T-helper 22 cell (primary cell): ENCODE measurements at regions not wholly inside any gene's neighbourhood (a gene's known extent, or its start where the extent isn't known, plus 50 kb on each side); places are given as distances from the start of the nearest gene placed in this dataset.
"Not testable (repeated sequence)": the region's sequence is repeated elsewhere in the genome, so short reads cannot be mapped to it uniquely, and the experiment has no call there.

Experiments used
- DNase-seq: peaks from one replicate; pipeline ENCODE4 v3.0.0-alpha.2; 2020; ENCODE audit warnings: low read depth

DNA sequence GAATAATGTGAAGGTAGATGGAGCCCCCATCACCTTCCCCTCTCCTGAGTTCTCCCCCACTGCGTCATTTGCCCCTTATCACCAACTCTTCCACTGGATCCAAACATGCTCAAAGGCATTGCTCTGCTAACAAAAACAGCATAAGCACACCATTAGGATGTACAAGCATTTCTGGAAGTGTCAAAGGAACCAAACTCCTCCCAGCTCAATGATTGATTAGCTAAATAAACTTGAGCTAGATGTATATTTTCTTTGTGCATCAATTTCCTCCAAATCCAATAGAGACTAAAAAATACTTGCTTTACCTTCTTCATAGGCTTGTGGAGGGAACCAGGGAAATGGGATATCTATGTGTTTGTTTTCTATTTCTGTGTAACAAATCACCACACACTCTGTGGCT, 248.4 kb upstream of the JARID2 start:
- no peak for DNase-seq

GRCh38 chr6:14999106-14999505, 246.8 kb upstream of the JARID2 start:
- no peak for DNase-seq

DNA sequence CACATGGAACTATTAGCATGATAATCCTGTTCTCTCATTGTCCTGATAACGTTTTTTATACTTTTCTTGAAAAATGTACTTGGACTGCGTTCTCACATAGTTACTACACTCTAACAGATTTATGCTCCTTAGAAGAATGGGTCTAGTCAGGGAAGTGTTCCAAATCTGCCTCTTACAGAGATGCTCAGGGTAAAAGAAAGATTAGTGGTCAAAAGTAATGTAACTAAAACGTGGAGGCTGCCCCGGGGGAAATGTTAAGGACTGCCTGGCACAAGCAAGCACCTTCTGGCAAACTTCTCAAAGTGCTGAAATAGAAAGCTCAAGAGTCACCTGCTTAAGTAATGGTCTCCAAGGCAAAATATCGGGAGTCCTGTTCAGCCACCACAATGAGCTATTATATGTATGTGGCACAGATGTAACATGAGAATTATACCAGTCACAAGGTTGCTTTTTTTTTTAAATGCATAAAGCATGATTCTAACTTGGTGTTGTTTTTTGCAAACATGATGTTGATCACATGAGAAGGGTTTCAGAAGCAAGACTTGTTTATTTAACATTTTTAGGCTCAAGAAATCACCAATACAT, 244.5 kb upstream of the JARID2 start:
- no peak for DNase-seq

GRCh38 chr6:15008269-15008668, 237.6 kb upstream of the JARID2 start:
- no peak for DNase-seq

GRCh38 chr6:15014958-15015357, 230.9 kb upstream of the JARID2 start:
- no peak for DNase-seq

GRCh38 chr6:15016813-15017212, 229.1 kb upstream of the JARID2 start:
- no peak for DNase-seq

- DNase-seq, result no peak
These were observed 228.6 kb upstream of the JARID2 start for GRCh38 chr6:15017261-15017660.

- no peak for DNase-seq
These were observed 228.1 kb upstream of the JARID2 start for GRCh38 chr6:15017803-15018202.

DNA sequence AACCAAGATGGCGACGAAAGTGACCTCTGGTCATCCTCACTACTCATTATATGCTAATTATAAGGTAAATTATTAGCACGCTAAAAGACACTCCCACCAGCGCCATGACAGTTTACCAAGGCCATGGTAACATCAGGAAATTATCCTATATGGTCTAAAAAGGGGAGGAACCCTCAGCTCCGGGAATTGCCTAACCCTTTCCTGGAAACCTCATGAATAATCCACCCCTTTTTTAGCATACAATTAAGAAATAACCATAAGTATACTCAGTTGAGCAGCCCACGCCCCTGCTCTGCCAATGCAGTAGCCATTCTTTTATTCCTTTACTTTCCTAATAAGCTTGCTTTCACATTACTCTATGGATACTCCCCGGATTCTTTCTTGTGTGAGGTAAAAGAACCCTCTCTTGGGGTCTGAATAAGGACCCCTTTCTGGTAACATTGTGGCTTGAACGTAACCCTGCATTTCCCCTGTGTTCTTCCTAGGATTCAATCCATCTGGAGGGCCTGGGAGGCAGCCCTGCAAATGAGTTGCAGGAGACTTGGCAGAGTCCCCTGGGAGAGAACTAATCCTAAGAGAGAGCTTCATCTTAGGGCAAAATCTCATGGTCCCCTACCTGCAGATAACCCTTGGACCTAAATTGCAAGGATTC, 225.6 kb upstream of the JARID2 start:
- DNase-seq, result no peak

- no peak for DNase-seq
These were observed 224.8 kb upstream of the JARID2 start for GRCh38 chr6:15021074-15021473.

- not testable (repeated sequence) for DNase-seq
These were observed 222.9 kb upstream of the JARID2 start for GRCh38 chr6:15023018-15023417.

DNA sequence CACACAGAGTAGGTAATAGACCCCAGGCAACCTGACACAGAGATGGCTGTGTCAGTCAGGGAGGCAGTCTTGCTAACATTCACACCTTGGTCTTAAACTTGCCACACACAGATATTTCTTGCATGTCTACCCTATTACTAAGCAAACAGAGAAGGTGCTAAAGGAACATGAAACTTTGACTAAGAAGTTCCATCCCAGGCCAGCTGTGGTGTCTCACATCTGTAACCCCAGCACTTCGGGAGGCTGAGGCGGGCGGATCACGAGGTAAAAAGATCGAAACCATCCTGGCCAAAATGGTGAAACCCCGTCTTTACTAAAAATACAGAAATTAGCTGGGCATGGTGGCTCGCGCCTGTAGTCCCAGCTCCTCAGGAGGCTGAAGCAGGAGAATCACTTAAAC, 222.4 kb upstream of the JARID2 start:
- DNase-seq, result no peak

- DNase-seq, result no peak
These were observed 220.4 kb upstream of the JARID2 start for GRCh38 chr6:15025446-15025845.

DNA sequence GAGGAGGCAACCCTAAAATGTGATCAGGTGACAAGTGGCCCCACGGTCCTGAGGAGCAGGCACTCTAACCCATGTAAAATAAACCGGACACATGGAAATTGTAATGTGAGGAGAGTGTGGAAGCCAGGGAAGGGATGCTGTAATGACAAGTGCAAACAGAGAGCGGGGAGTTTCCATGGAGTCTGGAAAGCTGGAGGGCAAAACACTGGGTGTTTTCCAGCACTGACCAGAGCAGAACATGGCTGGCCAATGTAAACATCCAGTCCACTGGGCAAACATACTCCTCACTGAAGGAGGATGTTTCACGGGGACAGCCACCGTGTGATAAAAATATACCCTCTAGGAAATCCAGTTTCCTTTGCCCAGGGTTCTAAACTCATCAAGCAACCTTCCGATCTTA, 219.0 kb upstream of the JARID2 start:
- DNase-seq, result no peak

DNA sequence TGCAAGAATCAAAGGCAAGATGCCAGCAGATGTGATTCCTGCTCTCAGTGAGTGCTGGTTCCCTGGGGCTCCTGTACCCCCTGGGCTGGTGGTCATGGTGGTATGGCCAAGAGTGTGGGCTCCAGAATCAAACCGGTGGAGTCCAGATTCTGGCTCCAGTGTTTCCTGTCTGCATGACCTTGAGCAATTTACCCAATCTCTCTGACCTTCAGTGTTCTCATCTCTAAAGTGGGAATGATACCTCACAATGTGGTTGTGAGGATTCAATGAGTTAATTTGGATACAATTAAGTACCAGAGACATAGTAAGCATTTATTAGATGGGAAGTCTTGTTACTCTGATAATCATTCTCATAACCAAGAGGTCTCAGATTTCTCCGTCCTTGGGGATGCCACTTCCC, 218.4 kb upstream of the JARID2 start:
- DNase-seq, result no peak

GRCh38 chr6:15032015-15032414, 213.9 kb upstream of the JARID2 start:
- DNase-seq, result no peak

- no peak for DNase-seq
These were observed 212.0 kb upstream of the JARID2 start for GRCh38 chr6:15033850-15034203.

- DNase-seq, result no peak
These were observed 209.1 kb upstream of the JARID2 start for GRCh38 chr6:15036690-15037245.

- no peak for DNase-seq
These were observed 208.6 kb upstream of the JARID2 start for GRCh38 chr6:15037253-15037652.

DNA sequence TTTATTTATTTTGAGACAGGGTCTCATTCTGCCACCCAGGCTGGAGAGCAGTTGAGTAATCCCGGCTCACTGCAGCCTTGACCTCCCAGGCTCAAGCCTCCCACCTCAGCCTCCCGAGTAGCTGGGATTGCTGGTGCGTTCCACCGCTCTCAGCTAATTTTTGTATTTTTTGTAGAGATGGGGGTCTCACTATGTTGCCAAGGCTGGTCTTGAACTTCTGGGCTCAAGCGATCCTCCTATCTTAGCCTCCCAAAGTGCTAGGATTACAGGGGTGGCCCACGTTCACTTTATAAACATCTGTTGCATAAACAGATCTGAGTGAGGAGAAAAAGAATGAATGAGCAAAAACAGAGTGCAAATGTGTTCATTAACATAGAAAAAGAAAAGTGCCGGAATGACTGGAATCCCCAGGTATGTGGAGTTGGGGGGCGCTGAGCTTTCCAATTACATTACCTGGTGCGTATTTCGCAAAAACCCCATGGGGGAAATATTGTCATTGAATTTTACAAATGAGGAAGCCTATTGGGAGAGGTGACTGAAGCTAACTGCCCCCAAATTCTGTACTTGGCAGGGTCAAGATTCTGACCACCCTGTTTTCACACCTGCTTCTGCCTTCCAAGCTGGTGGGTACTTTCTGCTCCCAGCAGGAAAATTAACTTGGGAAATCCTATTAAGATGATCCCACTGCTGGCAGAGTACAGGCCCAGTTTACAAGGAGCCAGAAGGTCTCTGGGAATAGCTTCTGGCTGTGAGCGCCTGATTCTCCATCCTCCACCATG, 207.7 kb upstream of the JARID2 start:
- no peak for DNase-seq

DNA sequence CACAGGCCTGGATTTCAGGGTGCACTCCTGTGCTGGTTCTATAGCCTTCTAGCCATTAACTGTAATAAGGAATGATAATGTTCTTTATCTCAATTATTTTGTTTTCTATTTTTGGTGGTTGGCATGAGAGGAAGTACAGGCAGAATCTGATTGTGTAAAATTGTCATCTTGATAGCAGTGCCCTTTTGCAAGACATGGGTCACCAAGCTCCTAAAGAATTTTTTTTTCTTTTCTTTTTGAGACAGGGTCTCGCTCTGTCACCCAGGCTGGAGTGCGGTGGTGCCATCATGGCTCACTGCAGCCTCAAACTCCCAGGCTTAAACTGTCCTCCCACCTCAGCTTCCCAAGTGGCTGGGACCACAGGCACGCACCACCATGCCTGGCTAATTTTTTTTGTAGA, 206.7 kb upstream of the JARID2 start:
- no peak for DNase-seq

DNA sequence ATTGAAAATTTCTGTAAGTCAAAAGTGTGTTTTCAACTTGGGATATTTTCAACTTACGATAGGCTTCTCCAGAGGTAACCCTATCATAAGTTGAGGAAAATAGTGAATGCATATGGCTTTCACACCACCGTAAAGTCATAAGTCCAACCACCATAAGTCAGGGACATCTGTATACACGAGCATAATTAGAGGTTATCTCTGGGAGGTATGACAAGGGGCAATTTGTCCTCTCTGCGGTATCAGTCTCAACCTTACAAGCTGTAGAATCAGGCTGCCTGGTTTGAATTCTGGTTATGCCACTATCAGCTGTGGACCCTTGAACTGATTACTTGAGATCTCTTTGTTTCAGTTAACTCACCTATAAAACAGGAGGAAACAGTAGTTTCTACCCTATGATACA, 202.9 kb upstream of the JARID2 start:
- DNase-seq, result no peak

GRCh38 chr6:15044146-15044882, 201.6 kb upstream of the JARID2 start:
- DNase-seq, result no peak
